SK-N-SH treated with all-trans-retinoic acid at 6 μM for 48 hours (cell line): ENCODE measurements at regions not wholly inside any gene's neighbourhood (a gene's known extent, or its start where the extent isn't known, plus 50 kb on each side); places are given as distances from the start of the nearest gene placed in this dataset.

ENCODE experiments used
- ATAC-seq: fragments of 200-7000 bp; cut with Tn5 transposase; 3 replicates; pipeline ENCODE4 v1.9.1; 2020; ENCODE audit warnings: mild to moderate bottlenecking, moderate library complexity
- ARNTL ChIP-seq: fragments of 450-650 bp; formaldehyde crosslinking; IDR thresholded peaks from 2 replicates; pipeline ENCODE4 v1.5.0; 2020; ENCODE audit warnings: low read depth, mild to moderate bottlenecking, moderate library complexity, borderline replicate concordance
- BACH2 ChIP-seq: fragments of 250-450 bp; sonication (Bioruptor Pico); IDR thresholded peaks from 2 replicates; pipeline ENCODE4 v1.9.0; 2021; ENCODE audit warnings: mild to moderate bottlenecking, borderline replicate concordance
- CREB5 ChIP-seq: fragments of 250-450 bp; sonication (Bioruptor Pico); IDR thresholded peaks from 2 replicates; pipeline ENCODE4 v1.5.1; 2020; ENCODE audit warnings: low read depth, mild to moderate bottlenecking, moderate library complexity
- CSRNP3 ChIP-seq: fragments of 250-450 bp; sonication (Bioruptor Pico); IDR thresholded peaks from 2 replicates; pipeline ENCODE4 v1.5.1; 2021; ENCODE audit warnings: mild to moderate bottlenecking, moderate library complexity
- GLIS3 ChIP-seq: fragments of 250-450 bp; sonication (Bioruptor Pico); IDR thresholded peaks from 2 replicates; pipeline ENCODE4 v1.5.0; 2020; ENCODE audit warnings: mild to moderate bottlenecking, moderate library complexity
- ISL1 ChIP-seq: fragments of 250-450 bp; sonication (Bioruptor Pico); IDR thresholded peaks from 2 replicates; pipeline ENCODE4 v2.1.2; 2022; ENCODE audit warnings: mild to moderate bottlenecking, moderate library complexity
- OSR1 ChIP-seq: fragments of 250-450 bp; sonication (Bioruptor Pico); IDR thresholded peaks from 2 replicates; pipeline ENCODE4 v1.8.0; 2022; ENCODE audit warnings: moderate library complexity, mild to moderate bottlenecking, inconsistent platforms
- PATZ1 ChIP-seq: fragments of 250-450 bp; sonication (Bioruptor Pico); IDR thresholded peaks from 2 replicates; pipeline ENCODE4 v1.8.0; 2020; ENCODE audit warnings: mild to moderate bottlenecking, moderate library complexity, borderline replicate concordance
- POU6F1 ChIP-seq: fragments of 250-450 bp; sonication (Bioruptor Pico); IDR thresholded peaks from 2 replicates; pipeline ENCODE4 v1.8.0; 2021; ENCODE audit warnings: low read depth, mild to moderate bottlenecking, moderate library complexity, borderline replicate concordance
- RARB ChIP-seq: fragments of 250-450 bp; sonication (Bioruptor Pico); IDR thresholded peaks from 2 replicates; pipeline ENCODE4 v1.8.0; 2021; ENCODE audit warnings: mild to moderate bottlenecking, moderate library complexity
- TCF4 ChIP-seq: fragments of 250-450 bp; sonication (Bioruptor Pico); IDR thresholded peaks from 2 replicates; pipeline ENCODE4 v1.8.0; 2021; ENCODE audit warnings: mild to moderate bottlenecking, moderate library complexity, borderline replicate concordance
- TOX ChIP-seq: fragments of 250-450 bp; sonication (Bioruptor Pico); IDR thresholded peaks from 2 replicates; pipeline ENCODE4 v1.8.0; 2021; ENCODE audit warnings: mild to moderate bottlenecking, moderate library complexity, borderline replicate concordance
- TSHZ2 ChIP-seq: fragments of 250-450 bp; sonication (Bioruptor Pico); IDR thresholded peaks from 2 replicates; pipeline ENCODE4 v1.5.0; 2020; ENCODE audit warnings: mild to moderate bottlenecking, moderate library complexity
- ZFP3 ChIP-seq: fragments of 250-450 bp; sonication (Bioruptor Pico); IDR thresholded peaks from 2 replicates; pipeline ENCODE4 v1.5.0; 2020; ENCODE audit warnings: mild to moderate bottlenecking, moderate library complexity
- ZFP30 ChIP-seq: fragments of 450-650 bp; formaldehyde crosslinking; IDR thresholded peaks from 2 replicates; pipeline ENCODE4 v1.5.0; 2022; ENCODE audit warnings: mild to moderate bottlenecking, moderate library complexity
- ZNF565 ChIP-seq: fragments of 450-650 bp; formaldehyde crosslinking; conservative IDR thresholded peaks from 2 replicates; pipeline ENCODE4 v1.5.0; 2020; ENCODE audit warnings: low read depth, mild to moderate bottlenecking, moderate library complexity
- ZNF70 ChIP-seq: fragments of 450-650 bp; formaldehyde crosslinking; IDR thresholded peaks from 2 replicates; pipeline ENCODE4 v1.5.0; 2020; ENCODE audit warnings: mild to moderate bottlenecking, moderate library complexity
- ZNF8 ChIP-seq: fragments of 450-650 bp; formaldehyde crosslinking; IDR thresholded peaks from 2 replicates; pipeline ENCODE4 v1.5.0; 2020; ENCODE audit warnings: mild to moderate bottlenecking, moderate library complexity

GRCh38 chr12:66751432-66752113 is 72.7 kb upstream of the GRIP1 start:
- no peak for ATAC-seq
- TF ChIP-seq PATZ1 (CRISPR knock-in tag) (no peak), RARB (CRISPR knock-in tag) (no peak), GLIS3 (CRISPR knock-in tag) (no peak), POU6F1 (CRISPR knock-in tag) (no peak), ISL1 (CRISPR knock-in tag) (no peak), ZNF8 (CRISPR knock-in tag) (no peak), ARNTL (CRISPR knock-in tag) (no peak), ZNF70 (CRISPR knock-in tag) (no peak), CSRNP3 (CRISPR knock-in tag) (no peak), BACH2 (CRISPR knock-in tag) (no peak), ZFP30 (CRISPR knock-in tag) (no peak), TCF4 (CRISPR knock-in tag) (no peak)

- TF ChIP-seq PATZ1 (CRISPR knock-in tag) (no peak), BACH2 (CRISPR knock-in tag) (no peak), ZNF70 (CRISPR knock-in tag) (no peak), TSHZ2 (CRISPR knock-in tag) (no peak), CSRNP3 (CRISPR knock-in tag) (no peak), ZNF8 (CRISPR knock-in tag) (no peak), GLIS3 (CRISPR knock-in tag) (no peak), RARB (CRISPR knock-in tag) (no peak), ZFP3 (CRISPR knock-in tag) (no peak)
- no peak for ATAC-seq
Observed at GRCh38 chr12:66753810-66754209, 74.9 kb upstream of the GRIP1 start.

GRCh38 chr12:66755727-66756395 is 77.0 kb upstream of the GRIP1 start:
- ATAC-seq = no peak
- no peak for TF ChIP-seq TOX (CRISPR knock-in tag)
- no peak for TF ChIP-seq ISL1 (CRISPR knock-in tag)
- TF ChIP-seq CREB5 = no peak
- TF ChIP-seq ZNF70 (CRISPR knock-in tag) = no peak
- TF ChIP-seq ZNF565 (CRISPR knock-in tag) = no peak
- no peak for TF ChIP-seq PATZ1 (CRISPR knock-in tag)
- TF ChIP-seq ZFP30 (CRISPR knock-in tag) = no peak
- TF ChIP-seq OSR1 (CRISPR knock-in tag) = no peak
- no peak for TF ChIP-seq CSRNP3 (CRISPR knock-in tag)
